ENCODE measurements at regions not wholly inside any gene's neighbourhood (a gene's known extent, or its start where the extent isn't known, plus 50 kb on each side); places are given as distances from the start of the nearest gene placed in this dataset.

DNA sequence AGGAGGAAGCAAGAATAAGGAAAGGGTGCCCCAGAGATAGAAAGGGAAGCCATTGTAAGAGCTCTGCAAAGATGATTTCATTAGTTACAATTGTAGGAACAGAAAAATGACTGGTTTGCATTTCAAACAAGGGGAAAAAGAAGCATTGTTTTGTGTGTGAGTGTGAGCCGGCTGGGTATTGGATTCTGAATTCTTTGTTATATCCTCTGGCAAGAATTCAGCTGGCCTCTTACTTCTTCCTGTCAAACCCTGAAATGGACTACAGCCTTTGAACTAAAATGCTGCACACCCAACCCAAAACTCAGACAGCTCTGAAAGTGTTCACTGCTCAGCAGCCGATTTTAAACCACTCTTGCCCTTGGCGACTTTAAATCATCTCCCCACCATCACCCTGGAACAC is 461.3 kb downstream of the PMP22 start:
- Histone ChIP-seq H3K4me3 (ENCODE audit: low read depth in 1 of 2, low read length in 2 of 2) (no peak overlapping the region), H3K27ac (ENCODE audit: low read depth, low read length) (no peak overlapping the region), H3K4me1 (ENCODE audit: insufficient read depth, low read length) (no peaks in the 10 kb centered on the region), H3K36me3 (ENCODE audit: insufficient read depth, low read length) (no peaks in the 10 kb centered on the region), H3K9ac (ENCODE audit: low read length) (no peak overlapping the region), H3K9me3 (ENCODE audit: low read length) (no peaks in the 10 kb centered on the region), H3K27me3 (ENCODE audit: control insufficient read depth in 1 of 2, insufficient read depth in 2 of 2, low read length in 2 of 2) (no peaks in the 10 kb centered on the region)

DNA sequence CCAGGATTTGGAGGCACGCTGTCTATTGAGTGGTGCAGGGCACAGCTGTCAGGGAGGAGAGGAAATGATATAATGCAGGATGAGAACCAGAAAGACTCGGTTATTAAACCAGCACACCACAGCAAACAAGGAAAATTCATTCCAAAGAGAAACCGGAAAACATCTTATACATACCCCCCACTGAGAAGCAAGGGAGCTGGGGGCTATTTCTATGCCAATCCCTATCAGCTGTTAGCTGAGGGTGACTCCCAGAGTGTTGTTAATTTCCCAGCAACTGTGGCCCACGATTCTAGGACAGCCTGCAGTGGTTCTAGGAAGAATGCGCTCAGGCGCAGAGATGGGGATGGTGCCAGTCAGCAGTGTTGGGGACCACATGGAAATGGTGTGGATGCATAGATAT is 467.3 kb downstream of the PMP22 start:
- Histone ChIP-seq H3K9me3 (ENCODE audit: low read length) (no peaks in the 10 kb centered on the region), H3K4me1 (ENCODE audit: insufficient read depth, low read length) (no peaks in the 10 kb centered on the region), H3K9ac (ENCODE audit: low read length) (no peak overlapping the region), H3K27ac (ENCODE audit: low read depth, low read length) (no peak overlapping the region), H3K36me3 (ENCODE audit: insufficient read depth, low read length) (no peaks in the 10 kb centered on the region), H3K4me3 (ENCODE audit: low read depth in 1 of 2, low read length in 2 of 2) (no peak overlapping the region), H3K27me3 (ENCODE audit: control insufficient read depth in 1 of 2, insufficient read depth in 2 of 2, low read length in 2 of 2) (peaks cover 0 to 4% of the 10 kb centered on the region in 2 donors)

DNA sequence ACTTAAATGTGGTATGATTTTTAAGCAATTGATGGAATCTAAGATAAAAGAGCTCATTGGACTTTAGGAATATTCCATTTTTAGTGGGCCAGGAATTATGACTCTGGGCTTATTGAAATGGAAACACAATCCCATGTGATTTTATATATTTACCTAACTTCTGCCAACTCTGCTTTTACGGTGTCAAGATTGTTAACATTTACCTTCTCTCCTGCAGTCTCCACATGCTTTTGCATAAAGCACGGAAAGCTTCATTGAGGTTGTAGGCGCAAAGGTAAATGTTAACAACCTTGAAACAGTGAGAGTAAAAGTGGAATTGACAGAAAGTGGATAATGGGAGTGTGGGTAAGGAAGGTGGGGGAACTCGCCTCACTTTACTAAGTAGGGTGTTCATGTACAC is 468.1 kb downstream of the PMP22 start:
- Histone ChIP-seq H3K27ac (ENCODE audit: low read depth, low read length) (no peak overlapping the region), H3K4me3 (ENCODE audit: low read depth in 1 of 2, low read length in 2 of 2) (no peak overlapping the region), H3K9ac (ENCODE audit: low read length) (no peak overlapping the region), H3K4me1 (ENCODE audit: insufficient read depth, low read length) (no peaks in the 10 kb centered on the region), H3K27me3 (ENCODE audit: control insufficient read depth in 1 of 2, insufficient read depth in 2 of 2, low read length in 2 of 2) (peaks cover 0 to 4% of the 10 kb centered on the region in 2 donors), H3K9me3 (ENCODE audit: low read length) (no peaks in the 10 kb centered on the region), H3K36me3 (ENCODE audit: insufficient read depth, low read length) (no peaks in the 10 kb centered on the region)

DNA sequence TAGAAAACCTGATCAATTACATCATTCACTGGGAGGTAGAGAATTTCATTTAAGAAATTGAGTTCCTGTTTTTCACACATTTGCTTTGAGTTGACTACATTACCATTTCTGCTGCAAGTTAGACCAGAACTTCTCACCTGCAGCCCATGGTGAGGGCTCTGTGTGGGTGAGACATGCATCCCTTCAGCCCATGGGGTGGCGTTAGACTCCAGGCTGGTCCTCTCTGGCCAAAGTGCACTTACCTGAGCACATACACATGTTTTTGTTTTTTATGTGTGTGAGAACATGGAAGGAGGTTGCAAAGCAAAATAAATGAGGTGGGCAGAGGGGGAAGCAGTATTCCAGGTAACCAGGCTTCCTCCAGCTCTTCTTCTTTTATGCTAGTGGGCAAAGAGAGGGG is 470.2 kb downstream of the PMP22 start:
- Histone ChIP-seq H3K9me3 (ENCODE audit: low read length) (no peaks in the 10 kb centered on the region), H3K4me3 (ENCODE audit: low read depth in 1 of 2, low read length in 2 of 2) (no peak overlapping the region), H3K36me3 (ENCODE audit: insufficient read depth, low read length) (no peaks in the 10 kb centered on the region), H3K27ac (ENCODE audit: low read depth, low read length) (no peak overlapping the region), H3K9ac (ENCODE audit: low read length) (no peak overlapping the region), H3K4me1 (ENCODE audit: insufficient read depth, low read length) (no peaks in the 10 kb centered on the region), H3K27me3 (ENCODE audit: control insufficient read depth in 1 of 2, insufficient read depth in 2 of 2, low read length in 2 of 2) (peaks cover 0 to 8% of the 10 kb centered on the region in 2 donors)

DNA sequence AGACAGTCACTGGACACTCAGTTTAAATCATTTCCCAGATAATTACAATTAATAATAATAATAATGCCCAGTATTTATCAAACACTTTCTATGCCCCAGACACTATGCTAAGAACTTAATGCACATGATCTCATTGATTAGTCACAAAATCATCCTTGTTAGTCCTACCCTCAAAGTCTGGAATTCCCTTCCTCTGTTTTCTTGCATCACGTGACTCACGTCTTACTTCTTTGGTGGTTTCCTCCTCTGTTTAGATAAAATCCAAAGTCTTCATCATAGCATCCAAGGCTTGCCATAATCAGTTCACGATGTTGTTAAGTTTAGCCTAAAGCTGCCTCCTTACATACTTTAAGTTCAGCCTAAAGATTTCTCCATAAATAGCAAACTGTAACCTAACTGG is 471.9 kb downstream of the PMP22 start:
- Histone ChIP-seq H3K36me3 (ENCODE audit: insufficient read depth, low read length) (no peaks in the 10 kb centered on the region), H3K9me3 (ENCODE audit: low read length) (no peaks in the 10 kb centered on the region), H3K4me1 (ENCODE audit: insufficient read depth, low read length) (no peaks in the 10 kb centered on the region), H3K4me3 (ENCODE audit: low read depth in 1 of 2, low read length in 2 of 2) (no peak overlapping the region), H3K9ac (ENCODE audit: low read length) (no peak overlapping the region), H3K27ac (ENCODE audit: low read depth, low read length) (no peak overlapping the region), H3K27me3 (ENCODE audit: control insufficient read depth in 1 of 2, insufficient read depth in 2 of 2, low read length in 2 of 2) (peaks cover 0 to 8% of the 10 kb centered on the region in 2 donors)

DNA sequence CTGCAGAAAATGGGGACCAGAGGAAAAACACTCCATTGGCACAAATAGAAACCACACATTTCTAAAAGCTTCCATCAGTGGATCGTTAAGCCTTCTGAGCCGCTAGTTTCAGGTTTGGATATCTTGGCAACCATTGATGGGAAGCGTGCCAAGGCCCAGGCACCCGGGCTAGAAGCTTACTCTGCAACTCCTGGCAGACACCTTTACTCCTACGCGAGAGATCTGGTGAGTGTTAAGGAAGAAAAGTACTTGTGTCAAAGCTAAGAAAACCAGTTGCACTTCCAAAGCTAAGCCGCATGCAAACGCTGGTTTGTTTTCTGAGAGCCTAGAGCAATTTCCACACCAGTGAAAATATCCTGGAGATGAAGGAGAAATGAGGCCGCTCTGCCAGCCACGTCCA is 472.4 kb downstream of the PMP22 start:
- H3K36me3 ChIP-seq (ENCODE audit: insufficient read depth, low read length): no peaks in the 10 kb centered on the region
- H3K4me1 ChIP-seq (ENCODE audit: insufficient read depth, low read length): no peaks in the 10 kb centered on the region
- no peak overlapping the region for H3K4me3 ChIP-seq (ENCODE audit: low read depth in 1 of 2, low read length in 2 of 2)
- H3K9ac ChIP-seq (ENCODE audit: low read length): no peak overlapping the region
- no peak overlapping the region for H3K27ac ChIP-seq (ENCODE audit: low read depth, low read length)
- peaks cover 0 to 7% of the 10 kb centered on the region in 2 donors for H3K27me3 ChIP-seq (ENCODE audit: control insufficient read depth in 1 of 2, insufficient read depth in 2 of 2, low read length in 2 of 2)
- no peaks in the 10 kb centered on the region for H3K9me3 ChIP-seq (ENCODE audit: low read length)

DNA sequence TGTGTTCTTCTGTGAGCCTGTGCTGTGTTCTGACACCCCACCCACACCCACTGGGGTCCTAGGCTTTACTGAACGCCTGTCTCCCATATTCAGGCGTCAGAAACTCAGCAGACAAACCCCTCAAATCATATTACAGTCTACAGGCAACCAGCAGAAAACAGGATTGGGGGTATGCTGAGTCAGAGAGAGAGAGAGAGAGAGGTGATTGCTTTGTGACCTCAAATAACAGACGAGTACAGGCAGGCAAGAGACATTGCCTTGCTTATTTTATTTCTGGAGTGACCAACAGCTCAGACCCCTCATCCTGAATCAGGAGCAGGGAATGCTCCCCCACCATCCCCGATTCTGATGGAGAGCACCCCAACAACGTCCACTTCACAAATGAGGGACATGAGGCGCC is 473.9 kb downstream of the PMP22 start:
- no peaks in the 10 kb centered on the region for H3K4me1 ChIP-seq (ENCODE audit: insufficient read depth, low read length)
- H3K9ac ChIP-seq (ENCODE audit: low read length): no peak overlapping the region
- no peaks in the 10 kb centered on the region for H3K9me3 ChIP-seq (ENCODE audit: low read length)
- no peaks in the 10 kb centered on the region for H3K36me3 ChIP-seq (ENCODE audit: insufficient read depth, low read length)
- peaks cover 0 to 4% of the 10 kb centered on the region in 2 donors for H3K27me3 ChIP-seq (ENCODE audit: control insufficient read depth in 1 of 2, insufficient read depth in 2 of 2, low read length in 2 of 2)
- no peak overlapping the region for H3K4me3 ChIP-seq (ENCODE audit: low read depth in 1 of 2, low read length in 2 of 2)
- no peak overlapping the region for H3K27ac ChIP-seq (ENCODE audit: low read depth, low read length)

DNA sequence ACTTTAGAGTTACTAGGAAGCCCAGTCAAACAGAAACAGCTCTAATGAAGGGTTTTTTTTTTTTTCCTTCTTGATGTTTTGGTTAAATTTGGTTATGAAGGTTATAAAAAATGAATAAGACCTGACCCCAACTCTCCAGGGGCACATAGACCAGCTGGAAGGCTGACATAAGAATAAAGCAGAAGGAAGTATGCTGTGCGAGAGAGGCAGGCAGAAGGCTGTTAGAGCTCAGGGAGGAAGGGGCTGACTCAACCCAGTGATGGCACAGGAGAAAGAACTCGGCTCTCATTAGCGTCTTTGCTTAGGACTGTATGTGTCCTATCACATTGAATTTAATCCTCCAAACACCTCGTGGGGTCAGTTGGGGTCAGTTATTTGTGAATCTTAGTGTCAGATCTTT is 474.6 kb downstream of the PMP22 start:
- no peak overlapping the region for H3K4me3 ChIP-seq (ENCODE audit: low read depth in 1 of 2, low read length in 2 of 2)
- H3K9ac ChIP-seq (ENCODE audit: low read length): no peak overlapping the region
- H3K27me3 ChIP-seq (ENCODE audit: control insufficient read depth in 1 of 2, insufficient read depth in 2 of 2, low read length in 2 of 2): peaks cover 0 to 4% of the 10 kb centered on the region in 2 donors
- H3K36me3 ChIP-seq (ENCODE audit: insufficient read depth, low read length): no peaks in the 10 kb centered on the region
- no peaks in the 10 kb centered on the region for H3K4me1 ChIP-seq (ENCODE audit: insufficient read depth, low read length)
- H3K27ac ChIP-seq (ENCODE audit: low read depth, low read length): no peak overlapping the region
- no peaks in the 10 kb centered on the region for H3K9me3 ChIP-seq (ENCODE audit: low read length)

DNA sequence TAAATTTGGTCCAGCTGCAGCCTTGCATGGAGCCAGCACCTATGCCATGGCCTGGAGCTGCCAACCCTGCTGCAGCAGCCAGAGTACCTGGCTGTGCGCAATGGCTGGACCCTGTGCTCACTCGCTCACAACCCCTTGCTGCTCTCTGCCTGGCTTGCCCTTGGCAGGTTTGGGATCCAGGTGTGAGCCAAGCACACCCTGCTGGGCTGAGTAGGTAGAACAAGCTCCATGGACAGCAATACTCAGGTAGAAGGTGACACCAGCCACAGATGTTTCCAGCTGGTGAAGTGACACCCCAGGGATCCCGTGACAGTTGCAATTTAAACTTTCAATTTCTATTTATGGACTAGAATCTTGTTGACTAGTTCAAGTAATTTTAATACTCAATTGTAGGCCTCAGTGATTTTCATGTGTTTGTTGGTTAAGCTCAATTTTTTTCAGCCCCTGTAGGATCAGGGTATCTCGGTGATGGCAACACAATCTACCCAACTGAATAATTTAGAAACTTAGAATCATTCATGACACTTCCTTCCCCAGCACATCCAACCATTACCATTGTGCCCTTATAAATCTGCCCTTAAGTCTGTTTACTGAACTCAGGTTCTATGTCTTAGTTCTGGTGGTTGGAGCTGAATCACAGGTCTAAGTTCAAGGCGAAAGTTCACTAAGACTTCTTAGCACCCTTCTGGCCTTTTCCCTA is 480.0 kb downstream of the PMP22 start:
- Histone ChIP-seq H3K27ac (ENCODE audit: low read depth, low read length) (no peak overlapping the region), H3K9me3 (ENCODE audit: low read length) (no peaks in the 10 kb centered on the region), H3K4me3 (ENCODE audit: low read depth in 1 of 2, low read length in 2 of 2) (no peak overlapping the region)

DNA sequence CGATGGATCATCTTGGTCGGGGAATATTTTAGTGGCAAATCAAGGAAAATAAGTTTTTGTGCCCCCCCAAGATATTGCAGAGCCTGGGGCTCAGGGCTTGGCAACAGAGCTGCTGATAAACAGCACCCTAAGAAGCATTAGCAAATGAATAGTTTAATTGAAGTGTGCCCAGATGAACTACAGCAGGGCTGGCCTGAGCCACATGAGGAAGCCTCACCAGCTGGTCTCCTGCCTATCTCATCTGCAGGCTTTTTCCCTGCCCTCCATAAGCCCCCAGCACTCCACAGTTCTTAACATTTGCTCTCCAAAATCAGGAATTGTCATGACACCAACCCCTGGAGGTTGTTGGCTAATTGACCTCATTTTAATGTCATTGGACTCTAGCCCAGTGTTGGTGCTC is 480.2 kb downstream of the HS3ST3B1 start:
- Histone ChIP-seq H3K4me3 (ENCODE audit: low read depth in 1 of 2, low read length in 2 of 2) (no peak overlapping the region), H3K27ac (ENCODE audit: low read depth, low read length) (no peak overlapping the region), H3K9ac (ENCODE audit: low read length) (no peak overlapping the region), H3K4me1 (ENCODE audit: insufficient read depth, low read length) (no peaks in the 10 kb centered on the region), H3K36me3 (ENCODE audit: insufficient read depth, low read length) (no peaks in the 10 kb centered on the region), H3K9me3 (ENCODE audit: low read length) (no peaks in the 10 kb centered on the region), H3K27me3 (ENCODE audit: control insufficient read depth in 1 of 2, insufficient read depth in 2 of 2, low read length in 2 of 2) (no peaks in the 10 kb centered on the region)

More for the DNA sequence above, 480.0 kb downstream of the PMP22 start:
- Histone ChIP-seq H3K36me3 (ENCODE audit: insufficient read depth, low read length) (no peaks in the 10 kb centered on the region), H3K9ac (ENCODE audit: low read length) (no peak overlapping the region), H3K27me3 (ENCODE audit: control insufficient read depth in 1 of 2, insufficient read depth in 2 of 2, low read length in 2 of 2) (no peaks in the 10 kb centered on the region), H3K4me1 (ENCODE audit: insufficient read depth, low read length) (no peaks in the 10 kb centered on the region)

DNA sequence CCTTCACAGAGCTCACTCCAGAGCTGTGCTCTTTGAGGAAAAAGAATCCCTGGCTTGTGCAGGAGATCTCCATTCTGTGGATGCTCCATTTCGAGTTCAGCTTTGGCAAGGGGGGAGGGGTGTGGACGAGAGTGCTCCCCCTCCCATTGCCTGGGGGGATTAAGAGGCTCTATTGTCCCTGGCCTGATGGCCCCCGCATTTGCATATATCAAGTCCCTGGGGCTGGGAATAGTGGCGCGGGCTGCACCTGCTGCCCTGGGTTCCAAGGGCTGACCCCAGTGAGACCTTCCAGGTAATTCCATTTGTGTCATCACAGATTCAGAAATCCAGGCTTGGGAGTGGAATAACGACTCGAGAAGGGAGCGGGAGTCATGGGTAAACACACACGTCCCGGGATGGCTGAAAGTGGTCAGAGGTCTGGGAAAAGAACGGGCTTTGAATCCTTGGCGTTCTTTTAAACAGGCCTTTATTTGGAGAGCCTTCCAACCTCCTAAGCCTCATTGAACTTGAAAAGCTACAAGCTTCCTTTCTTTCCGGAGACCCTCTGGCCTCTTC is 479.3 kb downstream of the HS3ST3B1 start:
- Histone ChIP-seq H3K27ac (ENCODE audit: low read depth, low read length) (no peak overlapping the region), H3K27me3 (ENCODE audit: control insufficient read depth in 1 of 2, insufficient read depth in 2 of 2, low read length in 2 of 2) (no peaks in the 10 kb centered on the region)

DNA sequence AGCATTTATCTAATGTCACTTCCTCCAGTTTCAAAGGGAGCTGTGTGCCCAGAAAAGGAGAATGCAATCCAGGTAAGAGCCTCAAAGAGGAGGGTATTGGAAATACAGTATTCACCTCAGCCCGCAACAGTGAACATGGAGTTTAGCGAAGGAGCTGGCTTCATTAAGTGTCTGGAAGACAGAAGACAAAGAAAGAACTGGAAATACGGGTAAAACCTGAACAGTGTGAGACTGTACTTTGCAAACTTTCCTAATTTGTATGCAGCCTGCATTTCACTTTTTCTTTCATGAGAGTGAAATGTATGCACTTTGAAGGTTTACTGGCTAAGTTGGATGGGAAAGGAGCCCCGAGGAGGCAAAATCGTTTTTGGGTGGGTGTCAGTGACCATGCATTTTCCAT is 478.4 kb downstream of the HS3ST3B1 start:
- H3K4me1 ChIP-seq (ENCODE audit: insufficient read depth, low read length): no peaks in the 10 kb centered on the region

More for the DNA sequence above, 479.3 kb downstream of the HS3ST3B1 start:
- Histone ChIP-seq H3K4me1 (ENCODE audit: insufficient read depth, low read length) (no peaks in the 10 kb centered on the region), H3K4me3 (ENCODE audit: low read depth in 1 of 2, low read length in 2 of 2) (no peak overlapping the region), H3K9me3 (ENCODE audit: low read length) (no peaks in the 10 kb centered on the region), H3K36me3 (ENCODE audit: insufficient read depth, low read length) (no peaks in the 10 kb centered on the region), H3K9ac (ENCODE audit: low read length) (no peak overlapping the region)

More for the DNA sequence above, 478.4 kb downstream of the HS3ST3B1 start:
- H3K9me3 ChIP-seq (ENCODE audit: low read length): no peaks in the 10 kb centered on the region
- H3K36me3 ChIP-seq (ENCODE audit: insufficient read depth, low read length): no peaks in the 10 kb centered on the region
- no peak overlapping the region for H3K9ac ChIP-seq (ENCODE audit: low read length)
- no peak overlapping the region for H3K4me3 ChIP-seq (ENCODE audit: low read depth in 1 of 2, low read length in 2 of 2)
- H3K27me3 ChIP-seq (ENCODE audit: control insufficient read depth in 1 of 2, insufficient read depth in 2 of 2, low read length in 2 of 2): no peaks in the 10 kb centered on the region
- no peak overlapping the region for H3K27ac ChIP-seq (ENCODE audit: low read depth, low read length)
